Panc1 (cell line): ENCODE measurements at regions not wholly inside any gene's neighbourhood (a gene's known extent, or its start where the extent isn't known, plus 50 kb on each side); places are given as distances from the start of the nearest gene placed in this dataset.

Experiments
- ATAC-seq: fragments of 200-7000 bp; cut with Tn5 transposase; 2 replicates; pipeline ENCODE4 v1.9.1; 2020; ENCODE audit warnings: mild to moderate bottlenecking, moderate library complexity
- BruUV-seq: library from RNA; stranded (reverse); fragments of 400-500 nt; replicated peaks from 2 replicates; lab custom pipeline; 2021; lab: Mats Ljungman, UMichigan
- CTCF ChIA-PET: fragments of 300-600 bp; sonication (Branson Sonifier 250); formaldehyde crosslinking; loops from one replicate; lab custom pipeline; 2022; ENCODE audit warnings: antibody characterized with exemption; lab: Charles Lee
- POLR2A ChIA-PET: fragments of 300-600 bp; sonication (Branson Sonifier 250); formaldehyde crosslinking; loops from one replicate; lab custom pipeline; 2022; ENCODE audit warnings: antibody characterized with exemption; lab: Charles Lee
- DNase-seq: peaks from one replicate; pipeline ENCODE4 v3.0.0-alpha.2; 2010; ENCODE audit warnings: low read depth, low spot score
- H3K27ac ChIP-seq: 2 replicates; pipeline ENCODE4 v1.5.1; 2011; ENCODE audit warnings: mild to moderate bottlenecking, low read length, inconsistent platforms
- H3K27me3 ChIP-seq: fragments of 200-500 bp; sonication (Bioruptor generic); 2 replicates; pipeline ENCODE4 v1.6.0; 2014; ENCODE audit warnings: low read length, inconsistent platforms; ENCODE audit not compliant: control insufficient read depth, insufficient read depth
- H3K36me3 ChIP-seq: fragments of 200-500 bp; sonication (Bioruptor generic); 2 replicates; pipeline ENCODE4 v1.5.1; 2014; ENCODE audit warnings: inconsistent platforms, mild to moderate bottlenecking, low read length, moderate library complexity; ENCODE audit not compliant: control insufficient read depth, insufficient read depth
- H3K4me1 ChIP-seq: 2 replicates; pipeline ENCODE4 v1.5.1; 2011; ENCODE audit warnings: inconsistent platforms, mild to moderate bottlenecking, low read length, moderate library complexity; ENCODE audit not compliant: control insufficient read depth, insufficient read depth
- H3K4me3 ChIP-seq, 2 experiments: 2 replicates each; pipeline ENCODE4 v1.5.1; 2011 to 2012; ENCODE audit warnings: low read depth in 2 of 2, low read length in 2 of 2, mild to moderate bottlenecking in 2 of 2, inconsistent platforms in 1 of 2, moderate library complexity in 1 of 2
- H3K9me3 ChIP-seq: fragments of 200-500 bp; sonication (Bioruptor generic); 2 replicates; pipeline ENCODE4 v1.5.1; 2014; ENCODE audit warnings: low read depth, mild to moderate bottlenecking, inconsistent platforms, low read length, moderate library complexity; ENCODE audit not compliant: control insufficient read depth, insufficient read depth
- POLR2AphosphoS5 ChIP-seq: IDR thresholded peaks from 2 replicates; pipeline ENCODE4 v1.6.1; 2012; ENCODE audit warnings: mild to moderate bottlenecking, low read depth, low read length, moderate library complexity
- SIN3A ChIP-seq: IDR thresholded peaks from 2 replicates; pipeline ENCODE4 v1.6.1; 2012; ENCODE audit warnings: low read depth, mild to moderate bottlenecking, low read length, moderate library complexity, borderline replicate concordance; ENCODE audit not compliant: insufficient read depth
- TCF7L2 ChIP-seq: IDR thresholded peaks from 2 replicates; pipeline ENCODE4 v1.6.1; 2011; ENCODE audit warnings: mild to moderate bottlenecking, low read depth, low read length, inconsistent platforms
- in situ Hi-C: cut with HindIII; loops from 2 replicates; pipeline ENCODE4 v1.10.0; 2016; ENCODE audit warnings: low sequenced_read_pairs, low pct_unique_long_range_greater_than_20kb
- intact Hi-C: fragments of 100-400 bp; cut with micrococcal nuclease; formaldehyde crosslinking; loops from one replicate; pipeline ENCODE4 v1.10.0; 2022; ENCODE audit not compliant: unreplicated experiment
- TF ChIP-seq, protein P1 (sequence below): fragments of 450-650 bp; IDR thresholded peaks from 2 replicates; pipeline ENCODE4 v1.5.1; 2017; ENCODE audit warnings: mild to moderate bottlenecking
- TF ChIP-seq, protein P2 (sequence below), 2 experiments: IDR thresholded peaks; 2 replicates each; pipeline ENCODE4 v1.6.1; 2011 to 2012; ENCODE audit warnings: low read depth in 2 of 2, control low read depth in 1 of 2, low read length in 1 of 2, mild to moderate bottlenecking in 1 of 2, moderate library complexity in 1 of 2; ENCODE audit not compliant: insufficient read depth in 1 of 2

DNA sequence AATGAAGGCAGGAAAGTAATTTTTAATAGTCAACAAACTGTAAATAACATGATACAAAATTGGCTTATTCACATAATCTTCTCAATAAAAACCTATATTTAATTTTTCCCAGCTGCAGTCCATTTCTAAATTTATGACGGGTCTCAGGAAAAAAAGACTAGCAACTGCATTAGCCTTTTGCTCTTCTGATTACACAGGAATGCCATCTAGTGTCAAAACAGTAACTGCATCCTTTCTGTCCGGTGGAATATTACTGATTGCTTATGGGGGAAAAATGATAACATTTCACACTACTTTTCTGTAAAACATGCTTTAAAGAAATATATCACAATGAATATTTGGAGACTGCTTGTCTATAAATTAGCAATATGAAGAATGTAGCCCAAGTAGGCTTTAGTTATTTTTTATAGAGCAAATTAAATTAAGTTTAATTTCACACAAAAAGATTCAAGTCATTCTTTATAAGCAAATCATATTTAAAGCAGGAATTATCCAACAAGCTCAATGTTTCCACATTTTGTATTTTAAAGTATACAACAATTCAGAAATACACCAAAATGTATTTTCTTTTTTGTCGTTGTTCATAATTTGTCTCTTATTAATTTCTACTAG lies 534.7 kb downstream of the CDH10 start:
- ChIA-PET POLR2A (no interaction called here), CTCF (interaction anchor here (1.2 kb wide), 1 partner anchor 289 kb away, joined by 3 read pairs; no protein-coding TSS in a partner anchor)
- no peaks in the 10 kb centered on the region for H3K4me1 ChIP-seq
- H3K27me3 ChIP-seq, result no peaks in the 10 kb centered on the region
- DNase-seq, result no peak
- in situ Hi-C loops (no loop called here), intact Hi-C loops (no loop called here)
- no TSS peak for BruUV-seq
- no peaks in the 10 kb centered on the region for H3K36me3 ChIP-seq
- no peak overlapping the region for H3K4me3 ChIP-seq
- TF ChIP-seq, protein P1, sequence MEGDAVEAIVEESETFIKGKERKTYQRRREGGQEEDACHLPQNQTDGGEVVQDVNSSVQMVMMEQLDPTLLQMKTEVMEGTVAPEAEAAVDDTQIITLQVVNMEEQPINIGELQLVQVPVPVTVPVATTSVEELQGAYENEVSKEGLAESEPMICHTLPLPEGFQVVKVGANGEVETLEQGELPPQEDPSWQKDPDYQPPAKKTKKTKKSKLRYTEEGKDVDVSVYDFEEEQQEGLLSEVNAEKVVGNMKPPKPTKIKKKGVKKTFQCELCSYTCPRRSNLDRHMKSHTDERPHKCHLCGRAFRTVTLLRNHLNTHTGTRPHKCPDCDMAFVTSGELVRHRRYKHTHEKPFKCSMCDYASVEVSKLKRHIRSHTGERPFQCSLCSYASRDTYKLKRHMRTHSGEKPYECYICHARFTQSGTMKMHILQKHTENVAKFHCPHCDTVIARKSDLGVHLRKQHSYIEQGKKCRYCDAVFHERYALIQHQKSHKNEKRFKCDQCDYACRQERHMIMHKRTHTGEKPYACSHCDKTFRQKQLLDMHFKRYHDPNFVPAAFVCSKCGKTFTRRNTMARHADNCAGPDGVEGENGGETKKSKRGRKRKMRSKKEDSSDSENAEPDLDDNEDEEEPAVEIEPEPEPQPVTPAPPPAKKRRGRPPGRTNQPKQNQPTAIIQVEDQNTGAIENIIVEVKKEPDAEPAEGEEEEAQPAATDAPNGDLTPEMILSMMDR, result peak; percentile 65; the same call in 1 of the 2 replicates
- no peak for TF ChIP-seq POLR2AphosphoS5
- H3K27ac ChIP-seq, result no peak overlapping the region
- no peaks in the 10 kb centered on the region for H3K9me3 ChIP-seq
- ATAC-seq, result no peak

DNA sequence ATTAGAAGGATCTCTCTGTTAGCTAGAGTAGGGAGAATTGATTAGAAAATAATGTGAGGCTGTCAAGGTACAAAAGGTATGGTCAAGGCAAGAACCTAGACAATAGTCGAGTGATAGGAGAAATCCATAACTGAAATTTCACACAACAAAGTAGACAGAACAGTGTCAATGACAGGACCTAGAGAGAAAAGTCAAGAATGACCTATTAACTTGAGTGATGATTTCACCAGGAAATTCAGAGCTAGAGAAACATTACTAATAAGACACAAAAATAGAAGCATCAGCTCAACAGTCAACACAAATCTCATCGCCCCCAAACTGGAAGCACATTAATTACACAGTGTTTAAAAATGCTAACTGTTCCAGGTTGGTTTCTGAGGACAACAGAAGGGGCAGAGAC lies 532.4 kb downstream of the CDH10 start:
- no peaks in the 10 kb centered on the region for H3K4me1 ChIP-seq
- no TSS peak for BruUV-seq
- POLR2A ChIA-PET, result no interaction called here
- no peak overlapping the region for H3K27ac ChIP-seq
- in situ Hi-C loops (no loop called here), intact Hi-C loops (no loop called here)
- no peaks in the 10 kb centered on the region for H3K36me3 ChIP-seq
- H3K27me3 ChIP-seq, result no peaks in the 10 kb centered on the region
- TF ChIP-seq, protein P1, result no peak
- no peak for TF ChIP-seq TCF7L2
- TF ChIP-seq POLR2AphosphoS5, result no peak
- TF ChIP-seq, protein P2, sequence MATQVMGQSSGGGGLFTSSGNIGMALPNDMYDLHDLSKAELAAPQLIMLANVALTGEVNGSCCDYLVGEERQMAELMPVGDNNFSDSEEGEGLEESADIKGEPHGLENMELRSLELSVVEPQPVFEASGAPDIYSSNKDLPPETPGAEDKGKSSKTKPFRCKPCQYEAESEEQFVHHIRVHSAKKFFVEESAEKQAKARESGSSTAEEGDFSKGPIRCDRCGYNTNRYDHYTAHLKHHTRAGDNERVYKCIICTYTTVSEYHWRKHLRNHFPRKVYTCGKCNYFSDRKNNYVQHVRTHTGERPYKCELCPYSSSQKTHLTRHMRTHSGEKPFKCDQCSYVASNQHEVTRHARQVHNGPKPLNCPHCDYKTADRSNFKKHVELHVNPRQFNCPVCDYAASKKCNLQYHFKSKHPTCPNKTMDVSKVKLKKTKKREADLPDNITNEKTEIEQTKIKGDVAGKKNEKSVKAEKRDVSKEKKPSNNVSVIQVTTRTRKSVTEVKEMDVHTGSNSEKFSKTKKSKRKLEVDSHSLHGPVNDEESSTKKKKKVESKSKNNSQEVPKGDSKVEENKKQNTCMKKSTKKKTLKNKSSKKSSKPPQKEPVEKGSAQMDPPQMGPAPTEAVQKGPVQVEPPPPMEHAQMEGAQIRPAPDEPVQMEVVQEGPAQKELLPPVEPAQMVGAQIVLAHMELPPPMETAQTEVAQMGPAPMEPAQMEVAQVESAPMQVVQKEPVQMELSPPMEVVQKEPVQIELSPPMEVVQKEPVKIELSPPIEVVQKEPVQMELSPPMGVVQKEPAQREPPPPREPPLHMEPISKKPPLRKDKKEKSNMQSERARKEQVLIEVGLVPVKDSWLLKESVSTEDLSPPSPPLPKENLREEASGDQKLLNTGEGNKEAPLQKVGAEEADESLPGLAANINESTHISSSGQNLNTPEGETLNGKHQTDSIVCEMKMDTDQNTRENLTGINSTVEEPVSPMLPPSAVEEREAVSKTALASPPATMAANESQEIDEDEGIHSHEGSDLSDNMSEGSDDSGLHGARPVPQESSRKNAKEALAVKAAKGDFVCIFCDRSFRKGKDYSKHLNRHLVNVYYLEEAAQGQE (IDR thresholded peaks at IDR 0.05; ENCODE audit: insufficient read depth in 1 of 2, low read depth in 2 of 2, low read length in 1 of 2), result no peak
- TF ChIP-seq SIN3A, result no peak
- no peak overlapping the region for H3K4me3 ChIP-seq
- CTCF ChIA-PET, result interaction anchor here (0.7 kb wide), 1 partner anchor 1082 kb away, joined by 3 read pairs; no protein-coding TSS in a partner anchor
- ATAC-seq, result no peak
- no peak for DNase-seq
- H3K9me3 ChIP-seq, result no peaks in the 10 kb centered on the region
